ENCODE measurements at regions not wholly inside any gene's neighbourhood (a gene's known extent, or its start where the extent isn't known, plus 50 kb on each side); places are given as distances from the start of the nearest gene placed in this dataset.

GRCh38 chr7:124124201-124124600 is 91.3 kb upstream of the TMEM229A start:
- Mint-ChIP-seq H3K4me1 (no peaks in the 10 kb centered on the region), H3K4me3 (no peak overlapping the region), H3K36me3 (ENCODE audit: low read depth) (no peaks in the 10 kb centered on the region), H3K27ac (no peak overlapping the region), H3K27me3 (ENCODE audit: insufficient read depth, low read depth, poor library complexity) (peaks cover 2% of the 10 kb centered on the region), H3K9me3 (peaks cover 6% of the 10 kb centered on the region)
- Histone ChIP-seq H3K4me3 (no peak overlapping the region), H2AFZ (no peak overlapping the region), H3K27me3 (ENCODE audit: insufficient read depth) (no peaks in the 10 kb centered on the region), H3F3A (replicated peaks; ENCODE audit: low read depth) (no peaks in the 10 kb centered on the region), H3K9me2 (ENCODE audit: insufficient read depth) (no peaks in the 10 kb centered on the region), H3K4me2 (no peak overlapping the region), H3K27ac (ENCODE audit: low read depth) (no peak overlapping the region), H3K79me2 (replicated peaks; ENCODE audit: insufficient read depth) (no peaks in the 10 kb centered on the region), H3K36me3 (ENCODE audit: insufficient read depth) (no peaks in the 10 kb centered on the region), H3K4me1 (ENCODE audit: insufficient read depth) (no peaks in the 10 kb centered on the region), H4K20me1 (replicated peaks; ENCODE audit: insufficient read depth) (no peaks in the 10 kb centered on the region)
- DNase-seq (ENCODE audit: low spot score): no peak
- no peak for ATAC-seq
- TF ChIP-seq ZNF331 (CRISPR knock-in tag; IDR thresholded peaks at IDR 0.05; ENCODE audit: low read depth) (no peak), CTCF (conservative IDR thresholded peaks at IDR 0.05; ENCODE audit: low read depth in 2 of 2) (no peak), ETS1 (IDR thresholded peaks at IDR 0.05) (no peak), EZH2 (IDR thresholded peaks at IDR 0.05; ENCODE audit: low read depth, unreplicated experiment) (no peak), POLR2AphosphoS5 (IDR thresholded peaks at IDR 0.05; ENCODE audit: low read depth) (no peak), NANOG (IDR thresholded peaks at IDR 0.05; ENCODE audit: borderline replicate concordance) (no peak), REST (IDR thresholded peaks at IDR 0.05; ENCODE audit: unreplicated experiment) (no peak), ZNF462 (CRISPR knock-in tag; IDR thresholded peaks at IDR 0.05) (no peak), STAT1 (IDR thresholded peaks at IDR 0.05; ENCODE audit: unreplicated experiment) (no peak), CREB1 (CRISPR knock-in tag; IDR thresholded peaks at IDR 0.05; ENCODE audit: low read depth) (no peak), ZNF114 (CRISPR knock-in tag; IDR thresholded peaks at IDR 0.05) (no peak), JUNB (IDR thresholded peaks at IDR 0.05; ENCODE audit: unreplicated experiment) (no peak), EZH2phosphoT487 (IDR thresholded peaks at IDR 0.05; ENCODE audit: unreplicated experiment) (no peak)

Measured in GM23338 (cell line).